CD8-positive, alpha-beta memory T cell (primary cell): ENCODE measurements at regions not wholly inside any gene's neighbourhood (a gene's known extent, or its start where the extent isn't known, plus 50 kb on each side); places are given as distances from the start of the nearest gene placed in this dataset.

Experiments
- CTCF ChIA-PET: fragments of 350-600 bp; sonication (Branson Sonifier 250); formaldehyde crosslinking; loops from one replicate; lab custom pipeline; 2021; ENCODE audit warnings: antibody characterized with exemption; lab: Charles Lee
- POLR2A ChIA-PET: fragments of 350-600 bp; sonication (Branson Sonifier 250); formaldehyde crosslinking; loops from one replicate; lab custom pipeline; 2021; ENCODE audit warnings: antibody characterized with exemption; lab: Charles Lee
- DNase-seq, 5 donors: peaks; one replicate each; pipeline versions ENCODE4 v3.0.0 to v3.0.0-alpha.2; 2020 to 2022; ENCODE audit warnings: mixed read lengths in 1 of 5
- H3K27ac ChIP-seq: one replicate; pipeline ENCODE4 v1.7.0; 2013; ENCODE audit warnings: low read depth, mild to moderate bottlenecking, low read length, moderate library complexity
- H3K27me3 ChIP-seq: 2 replicates; pipeline ENCODE4 v1.7.0; 2013; ENCODE audit warnings: low read length, mild to moderate bottlenecking; ENCODE audit not compliant: insufficient read depth, poor library complexity, severe bottlenecking
- H3K36me3 ChIP-seq: 2 replicates; pipeline ENCODE4 v1.7.0; 2013; ENCODE audit warnings: mild to moderate bottlenecking, low read length, moderate library complexity; ENCODE audit not compliant: insufficient read depth
- H3K4me1 ChIP-seq: 2 replicates; pipeline ENCODE4 v1.7.0; 2013; ENCODE audit warnings: mild to moderate bottlenecking, low read length, moderate library complexity; ENCODE audit not compliant: insufficient read depth
- H3K4me3 ChIP-seq: 2 replicates; pipeline ENCODE4 v1.7.0; 2013; ENCODE audit warnings: mild to moderate bottlenecking, low read length
- H3K9me3 ChIP-seq: 2 replicates; pipeline ENCODE4 v1.7.0; 2013; ENCODE audit warnings: mild to moderate bottlenecking, low read length
- H3K27ac Mint-ChIP-seq, 8 donors: one replicate each; pipeline ENCODE4 v1.8.0; 2020 to 2021; ENCODE audit warnings: mixed read lengths in 8 of 8, mild to moderate bottlenecking in 6 of 8, inconsistent platforms in 3 of 8, moderate library complexity in 3 of 8
- H3K27me3 Mint-ChIP-seq, 2 donors: one replicate each; pipeline ENCODE4 v1.8.0; 2020 to 2021; ENCODE audit warnings: mixed read lengths in 2 of 2, mild to moderate bottlenecking in 1 of 2, moderate library complexity in 1 of 2
- H3K36me3 Mint-ChIP-seq, 3 donors: one replicate each; pipeline ENCODE4 v1.8.0; 2020 to 2021; ENCODE audit warnings: mixed read lengths in 3 of 3, inconsistent platforms in 1 of 3, mild to moderate bottlenecking in 1 of 3
- H3K4me1 Mint-ChIP-seq, 3 donors: one replicate each; pipeline ENCODE4 v1.8.0; 2020 to 2021; ENCODE audit warnings: mixed read lengths in 3 of 3, inconsistent platforms in 1 of 3, mild to moderate bottlenecking in 1 of 3
- H3K4me3 Mint-ChIP-seq, 7 donors: one replicate each; pipeline ENCODE4 v1.8.0; 2020 to 2021; ENCODE audit warnings: mixed read lengths in 7 of 7, mild to moderate bottlenecking in 6 of 7, moderate library complexity in 4 of 7, inconsistent platforms in 2 of 7
- H3K9me3 Mint-ChIP-seq, 5 donors: one replicate each; pipeline ENCODE4 v1.8.0; 2020 to 2022; ENCODE audit warnings: mixed read lengths in 5 of 5, mild to moderate bottlenecking in 3 of 5, moderate library complexity in 2 of 5, inconsistent platforms in 1 of 5

DNA sequence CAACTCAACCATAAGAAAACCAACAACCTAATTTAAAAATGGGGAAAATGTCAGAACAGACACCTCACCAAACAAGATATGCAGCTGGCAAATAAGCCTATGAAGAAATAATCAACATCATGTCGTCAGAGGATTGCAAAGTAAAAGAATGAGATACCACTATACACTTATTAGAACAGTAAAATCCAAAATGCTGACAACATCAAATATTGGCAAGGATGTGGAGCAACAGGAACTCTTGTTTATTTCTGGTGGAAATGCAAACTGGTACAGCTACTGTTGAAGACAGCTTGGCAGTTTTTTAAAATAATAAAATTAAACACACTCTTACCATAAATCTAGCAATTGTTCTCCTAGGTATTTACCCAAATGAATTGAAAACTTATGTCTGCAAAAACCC lies 140.7 kb upstream of the B3GAT1 start:
- Mint-ChIP-seq H3K27ac (no peak overlapping the region), H3K4me1 (no peaks in the 10 kb centered on the region), H3K9me3 (peaks cover 0 to 4% (median 2%) of the 10 kb centered on the region in 5 donors), H3K4me3 (no peak overlapping the region), H3K27me3 (peaks cover 3 to 18% of the 10 kb centered on the region in 2 donors), H3K36me3 (no peaks in the 10 kb centered on the region)
- H3K4me3 ChIP-seq = no peak overlapping the region
- ChIA-PET POLR2A (no interaction called here), CTCF (no interaction called here)
- no peak overlapping the region for H3K27ac ChIP-seq
- no peaks in the 10 kb centered on the region for H3K4me1 ChIP-seq
- H3K9me3 ChIP-seq = no peaks in the 10 kb centered on the region
- H3K36me3 ChIP-seq = no peaks in the 10 kb centered on the region
- H3K27me3 ChIP-seq = no peaks in the 10 kb centered on the region
- no peak for DNase-seq

DNA sequence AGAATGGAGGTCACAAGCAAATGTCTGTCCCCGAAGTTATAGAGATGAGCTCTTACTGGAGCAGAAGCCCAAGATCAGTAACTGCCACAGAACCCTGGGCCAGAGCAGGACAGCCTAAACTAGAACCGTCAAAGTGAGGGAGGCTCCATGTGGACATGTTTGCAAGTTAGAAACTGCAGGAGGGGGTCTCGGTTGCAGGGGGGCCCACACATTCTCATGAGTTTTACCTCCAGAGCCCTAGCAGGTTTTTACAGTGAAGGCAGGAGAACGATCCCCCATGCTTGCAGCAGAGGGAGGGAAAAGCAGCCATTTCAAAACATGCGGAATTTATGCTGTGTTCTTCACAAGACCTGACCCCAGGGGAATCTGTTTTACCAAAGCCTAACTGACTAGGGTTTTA lies 133.5 kb upstream of the B3GAT1 start:
- ChIA-PET POLR2A (no interaction called here), CTCF (no interaction called here)
- Histone ChIP-seq H3K4me3 (no peak overlapping the region), H3K9me3 (no peaks in the 10 kb centered on the region), H3K4me1 (no peaks in the 10 kb centered on the region), H3K36me3 (no peaks in the 10 kb centered on the region), H3K27me3 (no peaks in the 10 kb centered on the region), H3K27ac (no peak overlapping the region)
- Mint-ChIP-seq H3K4me1 (no peaks in the 10 kb centered on the region), H3K4me3 (no peak overlapping the region), H3K27ac (no peak overlapping the region), H3K36me3 (no peaks in the 10 kb centered on the region), H3K27me3 (peaks cover 3 to 12% of the 10 kb centered on the region in 2 donors), H3K9me3 (peaks cover 0 to 3% (median 2%) of the 10 kb centered on the region in 5 donors)
- DNase-seq = no peak

- peaks cover 3 to 18% of the 10 kb centered on the region in 2 donors for H3K27me3 Mint-ChIP-seq
- no peak for DNase-seq
- H3K27me3 ChIP-seq = no peaks in the 10 kb centered on the region
- H3K36me3 ChIP-seq = no peaks in the 10 kb centered on the region
- CTCF ChIA-PET = no interaction called here
- H3K4me1 Mint-ChIP-seq = no peaks in the 10 kb centered on the region
- H3K27ac Mint-ChIP-seq = no peak overlapping the region
- H3K4me1 ChIP-seq = no peaks in the 10 kb centered on the region
- no peaks in the 10 kb centered on the region for H3K9me3 ChIP-seq
- no peaks in the 10 kb centered on the region for H3K36me3 Mint-ChIP-seq
- no peaks in the 10 kb centered on the region for H3K9me3 Mint-ChIP-seq
- H3K4me3 Mint-ChIP-seq = no peak overlapping the region
- POLR2A ChIA-PET = no interaction called here
- H3K4me3 ChIP-seq = no peak overlapping the region
- H3K27ac ChIP-seq = no peak overlapping the region
Measured at GRCh38 chr11:134544095-134544815, 132.2 kb upstream of the B3GAT1 start.

GRCh38 chr11:134543645-134544044 lies 131.6 kb upstream of the B3GAT1 start:
- no peak for DNase-seq
- ChIA-PET POLR2A (no interaction called here), CTCF (no interaction called here)
- H3K27me3 ChIP-seq = no peaks in the 10 kb centered on the region
- no peaks in the 10 kb centered on the region for H3K4me1 ChIP-seq
- Mint-ChIP-seq H3K27me3 (peaks cover 3 to 22% of the 10 kb centered on the region in 2 donors), H3K36me3 (no peaks in the 10 kb centered on the region), H3K27ac (no peak overlapping the region), H3K9me3 (no peaks in the 10 kb centered on the region), H3K4me1 (no peaks in the 10 kb centered on the region), H3K4me3 (no peak overlapping the region)
- H3K36me3 ChIP-seq = no peaks in the 10 kb centered on the region
- no peaks in the 10 kb centered on the region for H3K9me3 ChIP-seq
- H3K27ac ChIP-seq = no peak overlapping the region
- H3K4me3 ChIP-seq = no peak overlapping the region

DNA sequence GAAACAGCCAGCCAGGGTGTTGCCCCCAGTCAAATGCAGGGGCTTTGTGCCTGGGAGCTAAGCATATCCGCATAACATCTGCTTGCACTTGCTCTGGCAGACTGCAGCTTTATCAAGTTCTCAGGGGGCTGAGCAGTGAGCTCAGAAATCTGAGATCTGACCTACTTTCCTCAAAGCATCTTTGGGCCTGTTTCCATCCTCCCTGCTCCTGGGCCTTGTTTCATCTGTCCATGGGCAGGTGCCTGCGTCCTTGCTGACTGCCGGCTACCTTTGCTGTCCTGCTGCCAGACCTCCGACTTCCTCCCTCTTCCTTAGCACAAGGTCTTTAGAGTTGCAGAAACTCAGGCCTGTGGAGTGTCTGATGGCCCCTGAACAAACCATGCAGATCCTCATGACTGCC lies 131.2 kb upstream of the B3GAT1 start:
- H3K36me3 Mint-ChIP-seq = no peaks in the 10 kb centered on the region
- peaks cover 3 to 26% of the 10 kb centered on the region in 2 donors for H3K27me3 Mint-ChIP-seq
- H3K36me3 ChIP-seq = no peaks in the 10 kb centered on the region
- H3K4me3 Mint-ChIP-seq = no peak overlapping the region
- POLR2A ChIA-PET = no interaction called here
- H3K27ac Mint-ChIP-seq = no peak overlapping the region
- CTCF ChIA-PET = no interaction called here
- no peaks in the 10 kb centered on the region for H3K9me3 Mint-ChIP-seq
- no peak for DNase-seq
- H3K4me1 ChIP-seq = no peaks in the 10 kb centered on the region
- H3K27me3 ChIP-seq = no peaks in the 10 kb centered on the region
- H3K4me1 Mint-ChIP-seq = no peaks in the 10 kb centered on the region
- H3K27ac ChIP-seq = no peak overlapping the region
- no peaks in the 10 kb centered on the region for H3K9me3 ChIP-seq
- H3K4me3 ChIP-seq = no peak overlapping the region

- no peak overlapping the region for H3K27ac ChIP-seq
- H3K9me3 Mint-ChIP-seq = no peaks in the 10 kb centered on the region
Measured at GRCh38 chr11:134542401-134543165, 130.5 kb upstream of the B3GAT1 start.

DNA sequence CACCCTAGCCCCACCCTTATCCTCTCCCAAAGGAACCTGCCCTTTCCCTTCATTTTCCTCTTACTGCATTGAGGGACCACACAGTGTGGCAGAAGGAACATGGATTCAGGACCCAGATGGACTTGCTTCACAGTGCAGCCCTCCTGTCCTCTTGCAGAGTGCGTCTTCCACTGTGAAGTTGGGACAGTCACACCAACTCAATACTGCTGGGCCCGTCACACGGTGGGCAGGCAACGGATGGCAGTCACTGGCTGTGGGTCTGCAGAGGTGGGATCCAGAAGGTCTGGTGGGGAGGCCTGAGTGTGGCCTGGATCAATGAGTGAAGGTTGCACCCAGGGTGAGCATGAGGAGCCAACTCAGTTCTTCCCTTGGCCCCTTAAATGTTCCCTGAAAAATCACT lies 129.9 kb upstream of the B3GAT1 start:
- Mint-ChIP-seq H3K4me1 (peaks cover 0 to 1% (median 0%) of the 10 kb centered on the region in 3 donors), H3K36me3 (no peaks in the 10 kb centered on the region), H3K27ac (peak overlapping the region in 1 of 8 donors; percentile 33), H3K27me3 (peaks cover 6 to 35% of the 10 kb centered on the region in 2 donors), H3K9me3 (no peaks in the 10 kb centered on the region), H3K4me3 (no peak overlapping the region)
- H3K27ac ChIP-seq = no peak overlapping the region
- H3K27me3 ChIP-seq = peaks cover 7% of the 10 kb centered on the region
- no peaks in the 10 kb centered on the region for H3K36me3 ChIP-seq
- ChIA-PET POLR2A (no interaction called here), CTCF (no interaction called here)
- no peak for DNase-seq
- no peaks in the 10 kb centered on the region for H3K9me3 ChIP-seq
- H3K4me3 ChIP-seq = no peak overlapping the region
- H3K4me1 ChIP-seq = no peaks in the 10 kb centered on the region

More at GRCh38 chr11:134542401-134543165, 130.5 kb upstream of the B3GAT1 start:
- H3K4me1 Mint-ChIP-seq = no peaks in the 10 kb centered on the region
- no peak overlapping the region for H3K4me3 ChIP-seq
- no peaks in the 10 kb centered on the region for H3K36me3 ChIP-seq
- H3K4me3 Mint-ChIP-seq = no peak overlapping the region
- peaks cover 5% of the 10 kb centered on the region for H3K27me3 ChIP-seq
- H3K36me3 Mint-ChIP-seq = no peaks in the 10 kb centered on the region
- CTCF ChIA-PET = no interaction called here
- H3K4me1 ChIP-seq = no peaks in the 10 kb centered on the region
- POLR2A ChIA-PET = no interaction called here
- peaks cover 3 to 31% of the 10 kb centered on the region in 2 donors for H3K27me3 Mint-ChIP-seq
- no peak overlapping the region for H3K27ac Mint-ChIP-seq
- no peak for DNase-seq
- H3K9me3 ChIP-seq = no peaks in the 10 kb centered on the region

GRCh38 chr11:134541355-134541754 lies 129.3 kb upstream of the B3GAT1 start:
- H3K36me3 Mint-ChIP-seq = no peaks in the 10 kb centered on the region
- H3K9me3 Mint-ChIP-seq = no peaks in the 10 kb centered on the region
- DNase-seq = no peak
- Histone ChIP-seq H3K27me3 (peaks cover 7% of the 10 kb centered on the region), H3K36me3 (no peaks in the 10 kb centered on the region), H3K4me1 (no peaks in the 10 kb centered on the region), H3K27ac (no peak overlapping the region), H3K4me3 (no peak overlapping the region), H3K9me3 (no peaks in the 10 kb centered on the region)
- ChIA-PET CTCF (no interaction called here), POLR2A (no interaction called here)
- H3K4me1 Mint-ChIP-seq = peaks cover 0 to 1% (median 0%) of the 10 kb centered on the region in 3 donors
- peaks cover 8 to 35% of the 10 kb centered on the region in 2 donors for H3K27me3 Mint-ChIP-seq
- no peak overlapping the region for H3K27ac Mint-ChIP-seq
- H3K4me3 Mint-ChIP-seq = no peak overlapping the region
